DMS53 (cell line): ENCODE measurements at regions not wholly inside any gene's neighbourhood (a gene's known extent, or its start where the extent isn't known, plus 50 kb on each side); places are given as distances from the start of the nearest gene placed in this dataset.
"Not testable (repeated sequence)": the region's sequence is repeated elsewhere in the genome, so short reads cannot be mapped to it uniquely, and the experiment has no call there.

Experiments used
- DNase-seq: peaks from one replicate; lab custom pipeline; 2025; lab: John Stamatoyannopoulos, UW

DNA sequence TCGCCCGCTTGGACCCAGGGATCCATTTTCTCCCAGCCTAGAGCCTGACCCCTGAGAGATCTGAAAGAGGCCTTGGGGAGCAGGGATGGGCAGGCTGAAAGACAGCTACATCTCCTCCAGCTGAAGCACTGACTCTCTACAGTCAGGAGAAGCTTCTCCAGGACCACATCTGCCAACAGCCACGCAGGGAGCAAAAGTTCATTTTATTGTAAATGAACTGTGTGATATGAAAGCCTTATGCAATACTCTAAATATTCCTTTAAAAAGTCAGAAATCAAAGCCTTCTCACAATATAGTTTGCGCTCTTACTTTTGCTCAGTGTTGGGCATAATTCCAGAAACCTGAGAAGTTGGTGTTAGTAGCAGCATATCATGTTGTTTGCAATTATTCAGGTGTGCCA is 428.9 kb upstream of the RAB6C start:
- no peak for DNase-seq

DNA sequence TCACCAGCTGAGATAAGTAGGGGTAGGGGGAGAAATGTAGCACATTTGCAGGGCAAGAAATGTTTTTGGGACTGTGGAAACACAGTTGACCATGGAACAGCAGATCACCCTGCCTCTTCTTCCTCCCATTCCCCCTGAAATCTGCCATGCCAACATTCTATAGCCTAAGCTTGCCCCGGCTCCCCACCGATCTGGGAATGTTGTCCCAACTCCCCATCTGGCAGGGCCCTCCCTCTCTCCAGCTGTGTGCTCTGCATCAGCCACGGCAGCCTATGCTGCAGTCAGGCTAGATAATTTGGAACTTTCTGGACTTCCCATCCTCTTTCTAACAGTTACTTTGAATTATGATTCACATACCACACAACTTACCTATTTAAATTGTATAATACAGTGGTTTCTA is 425.1 kb upstream of the RAB6C start:
- no peak for DNase-seq

DNA sequence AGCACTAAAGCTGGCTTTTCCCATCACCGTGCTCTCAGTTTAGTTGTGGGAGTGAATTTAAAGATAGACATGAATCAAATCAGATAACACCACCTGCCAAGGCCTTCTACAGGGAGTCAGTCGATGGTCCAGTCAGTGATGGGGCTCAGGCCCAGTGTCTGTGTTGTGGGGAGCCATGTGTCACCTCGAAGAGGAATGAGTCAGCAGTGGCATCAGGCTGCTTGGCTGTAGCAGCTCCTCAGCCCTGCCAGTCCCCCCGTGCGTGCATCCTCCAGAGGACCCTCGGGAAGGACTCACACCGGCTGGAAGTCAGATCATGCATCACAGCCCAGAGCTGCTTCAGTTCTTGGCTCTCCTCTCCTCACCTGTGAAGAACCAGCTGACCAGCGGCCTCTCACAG is 420.4 kb upstream of the RAB6C start:
- no peak for DNase-seq

DNA sequence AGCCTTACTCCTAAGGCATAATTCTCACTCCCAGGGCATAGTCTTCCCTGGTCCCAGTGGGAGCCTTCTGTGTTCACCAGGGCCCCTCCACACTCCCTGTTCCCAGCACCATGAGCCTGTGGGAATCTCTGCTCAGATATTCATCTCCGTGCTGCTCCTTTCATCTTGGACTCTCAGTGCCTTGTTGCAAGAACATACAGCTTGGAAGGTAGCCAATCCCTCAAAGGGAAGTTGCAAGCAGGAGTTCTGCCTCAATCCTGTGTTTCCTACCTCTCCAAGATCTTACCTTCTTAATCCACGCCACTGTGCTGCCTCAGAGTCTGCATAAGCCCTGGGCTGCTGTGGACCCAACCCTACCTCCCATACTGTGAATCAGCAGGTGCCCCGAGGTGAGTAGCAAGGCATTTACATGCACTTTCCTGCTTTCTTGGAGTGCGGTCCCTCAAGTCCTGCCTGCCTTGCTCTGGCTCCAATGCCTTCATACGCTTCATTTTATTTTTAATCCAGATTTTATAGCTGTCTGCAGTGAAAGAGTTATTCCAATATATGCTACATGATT is 413.8 kb upstream of the RAB6C start:
- no peak for DNase-seq

DNA sequence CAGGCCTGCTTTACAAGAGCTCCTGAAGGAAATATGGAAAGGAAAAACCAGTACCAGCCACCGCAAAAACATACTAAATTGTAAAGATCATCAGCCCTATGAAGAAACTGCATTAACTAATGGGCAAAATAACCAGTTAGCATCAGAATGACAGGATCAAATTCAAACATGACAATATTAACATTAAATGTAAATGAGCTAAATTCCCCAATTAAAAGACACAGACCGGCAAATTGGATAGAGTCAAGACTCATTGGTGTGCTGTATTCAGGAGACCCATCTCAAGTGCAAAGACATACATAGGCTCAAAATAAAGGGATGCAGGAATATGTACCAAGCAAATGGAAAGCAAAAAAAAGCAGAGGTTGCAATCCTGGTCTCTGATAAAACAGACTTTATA is 408.7 kb upstream of the RAB6C start:
- DNase-seq = not testable (repeated sequence)

DNA sequence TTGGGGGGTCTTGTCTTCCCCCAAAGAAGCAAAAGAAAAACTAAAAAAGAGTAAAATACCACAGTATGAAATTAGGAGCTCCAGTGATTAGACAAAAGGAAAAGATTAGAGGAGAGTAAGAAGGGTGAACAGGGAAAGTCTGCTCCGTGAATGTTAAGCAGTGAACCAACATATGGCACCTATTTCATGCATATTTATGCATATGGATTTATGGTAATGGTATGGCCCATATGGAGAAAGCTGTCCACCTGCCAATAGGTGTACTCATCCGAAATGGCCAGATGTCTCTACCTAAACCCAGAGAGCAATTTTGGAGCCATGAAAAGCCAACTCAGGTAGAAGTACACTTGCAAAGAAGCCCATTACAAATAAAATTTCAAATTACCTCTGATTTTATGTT is 404.0 kb upstream of the RAB6C start:
- no peak for DNase-seq

DNA sequence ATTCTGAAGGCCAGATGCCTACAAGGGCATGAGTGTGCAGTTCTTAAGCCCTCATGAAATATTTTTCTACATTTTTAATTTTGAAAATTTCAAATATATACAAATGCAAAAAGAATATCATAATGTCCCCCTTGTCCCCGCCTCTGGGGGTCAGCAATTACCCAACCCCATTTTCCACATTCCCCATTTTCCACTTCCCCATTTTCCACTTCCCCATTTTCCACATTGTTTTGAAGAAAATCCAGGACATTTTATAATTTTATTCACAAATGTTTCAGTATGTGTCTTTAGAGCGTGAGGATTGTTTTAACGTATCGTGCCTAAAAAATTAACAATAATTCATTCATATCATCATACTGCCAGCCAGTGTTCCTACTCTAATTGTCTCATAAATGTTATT is 403.6 kb upstream of the RAB6C start:
- no peak for DNase-seq

DNA sequence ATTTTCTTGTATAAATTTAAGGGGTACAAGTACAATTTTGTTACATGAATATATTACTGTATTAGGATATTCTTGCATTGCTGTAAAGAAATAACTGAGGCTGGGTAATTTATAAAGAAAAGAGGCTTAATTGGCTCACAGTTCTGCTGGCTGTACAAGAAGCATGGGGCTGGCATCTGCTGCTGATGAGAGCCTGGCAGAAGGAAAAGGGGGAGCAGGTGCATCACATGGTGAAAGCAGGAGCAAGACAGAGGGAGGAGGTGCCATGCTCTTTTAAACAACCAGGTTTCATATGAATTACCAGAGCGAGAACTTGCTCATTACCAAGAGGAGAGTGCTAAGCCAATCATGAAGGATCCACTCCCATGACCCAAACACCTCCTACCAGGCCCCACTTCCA is 399.5 kb upstream of the RAB6C start:
- no peak for DNase-seq

DNA sequence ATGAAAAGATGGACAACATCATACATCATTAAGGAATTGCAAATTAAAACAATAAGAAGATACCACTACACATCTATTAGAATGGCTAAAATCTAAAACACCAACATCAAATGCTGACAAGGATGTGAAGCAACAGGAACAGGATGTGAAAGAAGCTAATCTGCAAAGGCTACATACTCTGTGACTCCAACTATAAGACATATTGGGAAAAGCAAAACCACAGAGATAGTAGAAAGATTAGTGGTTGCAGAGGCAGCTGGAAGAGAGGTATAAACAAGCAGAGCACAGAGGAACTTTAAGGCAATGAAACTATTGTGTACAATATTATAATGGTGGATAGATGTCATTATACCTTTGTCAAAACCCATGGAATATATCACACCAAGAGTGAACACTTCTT is 393.7 kb upstream of the RAB6C start:
- no peak for DNase-seq

DNA sequence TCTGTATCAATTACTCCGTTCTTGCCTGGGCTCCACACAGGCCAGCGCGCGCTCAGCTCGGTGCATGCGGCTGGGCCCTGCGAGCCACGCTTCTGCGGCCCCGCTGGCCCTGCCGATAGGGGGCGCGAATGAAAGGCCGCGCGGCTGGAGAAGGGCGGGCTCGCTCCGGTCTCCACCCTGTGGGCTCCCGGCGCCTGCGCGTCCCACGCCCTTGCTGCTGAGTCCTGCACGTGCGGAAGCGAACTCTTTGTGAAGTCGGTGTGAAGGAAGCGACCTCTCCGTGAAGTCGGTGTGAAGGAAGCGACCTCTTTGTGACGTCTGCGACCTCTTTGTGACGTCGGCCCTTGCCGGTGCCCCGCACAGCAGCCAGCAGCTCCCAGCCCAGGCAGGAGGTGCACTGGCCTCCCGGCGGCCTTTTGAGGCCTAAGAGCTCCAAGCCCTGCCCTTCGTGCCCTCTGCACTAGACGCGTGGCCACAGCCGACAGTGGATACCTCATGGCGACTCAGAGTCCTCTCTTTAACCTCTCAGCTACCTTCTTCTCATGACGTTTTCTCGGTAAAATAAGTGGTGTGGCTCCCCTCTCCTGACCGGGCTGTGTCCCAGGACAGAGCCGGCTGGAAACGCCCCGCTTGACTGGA is 391.9 kb upstream of the RAB6C start:
- DNase-seq = no peak

DNA sequence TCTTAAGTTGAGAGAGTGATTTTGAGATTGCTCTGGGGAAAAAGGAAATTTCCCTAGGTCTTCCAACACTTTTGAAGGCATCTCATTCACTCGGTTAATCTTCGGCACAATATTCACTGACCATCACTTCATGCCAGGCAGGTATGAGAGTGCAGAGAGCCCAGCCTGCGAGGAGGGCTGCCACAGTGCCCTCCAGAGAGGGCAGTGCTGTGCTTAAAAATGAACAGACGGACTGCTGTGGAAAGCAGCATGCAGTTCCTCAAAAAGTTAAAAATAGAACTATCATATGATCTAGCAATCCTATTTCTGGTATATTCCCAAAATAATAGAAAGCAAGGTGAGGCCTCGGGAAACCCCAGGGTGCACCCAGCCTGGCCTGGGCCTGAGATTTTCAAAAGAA is 374.9 kb upstream of the RAB6C start:
- DNase-seq = no peak

DNA sequence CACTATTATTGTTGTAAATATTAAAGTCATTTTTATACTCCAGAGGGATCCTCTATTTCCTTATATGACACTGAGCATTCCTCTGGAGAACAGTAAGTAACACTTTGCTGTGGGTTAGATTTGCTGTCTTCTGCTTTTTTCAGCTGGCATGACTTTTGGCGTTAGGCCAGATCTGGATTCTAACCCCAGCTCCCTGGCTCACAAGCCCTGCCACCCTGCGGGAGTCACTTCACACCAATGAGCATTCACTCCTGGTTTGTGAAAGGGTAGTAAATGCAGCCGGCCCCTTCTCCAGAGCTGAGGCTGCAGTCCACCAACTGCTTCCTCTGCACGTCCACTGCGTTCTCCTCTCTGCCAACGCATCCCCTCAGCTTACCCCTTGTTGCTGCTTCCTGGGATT is 373.8 kb upstream of the RAB6C start:
- no peak for DNase-seq

DNA sequence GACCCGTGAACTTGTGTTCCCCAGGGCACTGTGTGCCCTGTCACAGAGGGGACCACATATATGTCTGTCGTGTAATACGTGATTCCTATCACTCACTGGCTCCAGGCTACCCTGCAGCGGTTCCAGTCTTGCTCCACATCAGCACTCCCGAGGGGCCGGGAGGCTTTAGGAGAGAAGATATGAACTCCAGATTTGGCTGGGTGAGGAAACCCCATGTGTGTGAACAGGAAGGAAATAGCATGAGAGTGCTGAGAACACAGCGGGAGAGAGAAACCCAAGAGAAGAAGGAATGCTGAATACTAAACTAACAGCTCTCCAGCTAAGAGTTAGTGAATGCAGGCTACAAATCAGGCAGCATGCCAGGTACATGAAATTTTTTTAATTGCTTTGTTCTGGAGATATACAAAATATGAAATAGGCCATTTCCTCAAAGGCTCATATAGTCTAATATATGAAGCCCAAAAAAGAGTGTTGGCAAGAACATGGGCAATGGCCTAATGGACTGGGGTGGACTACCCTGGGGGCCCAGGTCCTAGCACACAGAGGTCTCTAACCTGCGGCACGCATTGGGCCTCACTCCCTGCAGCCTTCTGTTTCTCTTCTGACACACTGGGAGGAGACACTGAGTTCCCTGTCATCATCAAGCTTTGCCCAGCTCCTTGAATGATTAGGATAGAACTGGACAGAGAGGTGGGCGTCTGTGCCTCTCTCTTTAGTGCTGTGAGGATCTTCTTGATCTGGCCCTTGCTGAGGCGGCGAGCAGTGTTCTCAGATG is 372.8 kb upstream of the RAB6C start:
- no peak for DNase-seq

DNA sequence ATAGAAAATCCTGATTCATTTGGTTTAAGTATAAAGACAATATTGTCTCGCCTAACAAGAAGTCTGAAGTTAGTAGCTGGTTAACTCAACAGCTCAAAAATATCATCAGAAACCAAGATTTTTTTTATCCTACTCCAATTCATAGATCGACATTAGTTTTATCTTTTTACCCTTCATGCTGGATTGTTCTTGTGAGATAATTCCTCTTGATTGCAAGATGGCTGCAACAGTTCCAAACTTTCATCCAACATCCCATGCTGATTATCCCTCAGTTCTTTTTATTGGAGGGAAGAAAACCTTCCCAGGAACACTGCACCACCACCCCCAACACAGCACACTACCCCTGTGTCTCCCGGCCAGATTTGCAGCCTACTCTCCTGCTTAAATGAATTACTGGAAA is 370.2 kb upstream of the RAB6C start:
- no peak for DNase-seq

DNA sequence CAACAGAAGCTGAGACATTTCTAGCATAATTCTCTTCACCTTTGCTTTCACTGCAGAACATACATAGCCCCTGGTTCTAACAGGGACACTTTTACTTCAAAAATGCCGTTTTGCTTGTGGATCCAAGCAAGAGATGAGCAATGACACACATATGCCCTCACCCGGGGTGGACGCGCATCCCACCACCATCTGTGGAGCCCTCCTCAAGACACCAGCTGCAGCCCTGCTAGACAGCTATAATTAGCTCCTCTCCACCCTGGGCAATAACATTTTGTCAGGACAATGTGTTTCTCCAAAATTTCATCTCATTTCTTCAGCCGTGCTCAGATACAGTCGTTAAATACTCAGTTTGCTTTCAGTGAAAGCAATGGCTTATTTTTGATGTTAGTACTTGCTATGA is 368.7 kb upstream of the RAB6C start:
- no peak for DNase-seq

DNA sequence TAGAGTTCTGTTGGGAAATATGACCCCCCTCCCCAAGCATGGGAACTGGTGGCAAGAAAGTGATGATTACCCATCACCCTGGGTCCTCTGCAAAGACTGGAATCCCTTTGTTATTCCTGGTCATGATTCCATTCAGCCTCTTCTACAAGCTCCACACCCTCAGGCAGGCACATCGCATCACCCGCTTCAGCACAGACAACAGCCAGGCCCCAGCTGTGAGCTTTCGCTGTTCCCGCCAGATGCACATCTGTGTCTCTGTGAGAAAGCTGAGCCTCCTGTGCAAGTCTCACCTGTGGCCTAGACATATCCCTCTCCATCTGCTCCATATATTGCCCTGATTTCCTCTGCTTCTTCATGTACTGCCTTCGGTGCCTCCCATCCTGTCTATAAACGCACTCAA is 368.0 kb upstream of the RAB6C start:
- DNase-seq = peak; percentile 0

DNA sequence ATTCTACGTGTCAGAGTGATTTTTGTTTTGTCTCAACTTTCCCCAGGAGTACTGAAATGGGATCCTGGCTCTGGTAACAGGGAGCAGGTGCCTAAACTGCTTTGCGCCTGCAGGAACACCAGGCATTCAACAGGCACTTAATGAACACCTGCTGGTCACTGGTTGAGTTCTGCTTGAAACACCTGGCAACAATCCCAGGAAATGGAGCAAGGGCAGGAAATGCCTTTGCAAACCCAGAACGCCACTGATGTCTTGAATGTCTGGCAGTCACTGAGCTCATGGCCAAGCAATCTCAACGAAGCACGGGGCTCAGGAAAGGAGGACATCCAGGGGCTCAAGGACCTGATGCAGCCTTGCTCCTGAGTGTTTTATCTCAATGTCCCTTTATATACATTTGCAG is 360.0 kb upstream of the RAB6C start:
- peak; percentile 88 for DNase-seq

DNA sequence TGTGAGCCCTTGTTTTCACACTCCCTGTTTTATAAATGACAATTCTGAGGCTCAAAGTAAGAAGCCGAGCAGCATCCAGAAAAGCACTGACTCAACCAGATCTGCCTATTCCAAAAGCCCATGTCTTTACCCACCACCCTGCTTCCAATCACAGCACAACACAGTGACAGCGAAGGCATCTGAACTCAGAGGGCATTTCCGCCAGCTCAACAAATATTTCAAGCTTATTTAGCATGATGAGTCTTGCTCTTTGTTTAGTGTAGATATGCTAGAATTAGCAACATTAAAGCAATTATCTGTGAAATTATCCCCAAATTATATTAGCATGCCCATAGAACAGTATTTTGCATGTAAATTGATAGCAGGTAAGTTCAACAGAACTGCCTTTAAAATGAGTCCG is 359.1 kb upstream of the RAB6C start:
- no peak for DNase-seq

DNA sequence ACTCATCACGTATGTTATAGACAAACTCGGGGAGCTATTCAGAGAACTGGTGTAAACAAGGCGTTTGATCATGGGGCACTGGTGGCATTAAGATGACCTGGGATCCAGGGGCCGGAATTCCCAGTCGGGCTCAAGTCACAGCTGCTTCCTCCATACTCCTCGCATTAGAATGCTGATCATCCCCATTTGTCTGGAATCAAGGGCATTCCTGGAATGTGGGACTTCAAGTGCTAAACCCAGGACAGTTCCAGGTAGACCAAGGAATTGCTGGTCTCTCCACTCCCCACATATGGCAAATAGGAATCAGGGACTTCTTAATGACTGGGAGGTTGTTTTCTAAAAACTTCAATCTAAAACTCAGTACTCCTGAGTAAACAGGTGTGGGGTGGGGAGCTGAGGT is 355.7 kb upstream of the RAB6C start:
- no peak for DNase-seq

DNA sequence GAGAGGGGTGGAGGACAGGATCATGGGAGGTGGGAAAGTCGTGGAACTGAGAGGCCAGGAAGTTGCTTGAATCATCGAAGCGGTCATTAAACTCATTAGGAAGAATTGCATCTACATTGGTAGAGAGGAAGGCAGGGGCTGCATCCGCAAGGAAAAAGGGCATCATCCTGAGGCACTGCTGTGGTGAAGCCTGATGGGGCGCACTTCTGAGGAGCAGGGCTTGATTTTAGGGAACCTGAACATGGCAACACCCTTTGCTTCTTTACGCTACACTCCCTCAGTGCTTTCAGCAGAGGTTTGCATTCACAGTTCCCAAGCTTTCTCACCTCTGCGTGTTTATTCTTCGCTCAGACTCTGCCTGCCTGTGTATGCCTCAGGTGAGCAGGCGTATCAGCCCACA is 352.0 kb upstream of the RAB6C start:
- no peak for DNase-seq

DNA sequence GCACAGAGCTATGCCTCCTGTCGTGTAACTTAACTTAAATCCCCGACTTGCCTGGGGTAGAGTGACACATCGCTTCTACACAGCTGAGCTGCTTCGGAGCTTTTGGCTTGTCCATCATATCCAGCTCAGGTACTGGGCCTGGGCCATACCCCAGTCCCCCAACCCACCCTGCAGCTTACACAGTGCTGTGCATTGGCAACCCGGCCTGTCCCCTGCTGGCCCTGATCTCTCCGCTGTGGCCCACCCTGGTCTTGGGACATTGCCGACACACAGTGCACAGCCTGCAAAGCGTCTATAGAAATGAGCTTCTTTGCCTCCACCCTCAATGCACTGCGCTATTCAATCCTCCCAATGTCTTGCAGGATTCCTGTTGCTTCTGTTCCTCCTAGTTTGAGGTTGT is 342.8 kb upstream of the RAB6C start:
- no peak for DNase-seq

DNA sequence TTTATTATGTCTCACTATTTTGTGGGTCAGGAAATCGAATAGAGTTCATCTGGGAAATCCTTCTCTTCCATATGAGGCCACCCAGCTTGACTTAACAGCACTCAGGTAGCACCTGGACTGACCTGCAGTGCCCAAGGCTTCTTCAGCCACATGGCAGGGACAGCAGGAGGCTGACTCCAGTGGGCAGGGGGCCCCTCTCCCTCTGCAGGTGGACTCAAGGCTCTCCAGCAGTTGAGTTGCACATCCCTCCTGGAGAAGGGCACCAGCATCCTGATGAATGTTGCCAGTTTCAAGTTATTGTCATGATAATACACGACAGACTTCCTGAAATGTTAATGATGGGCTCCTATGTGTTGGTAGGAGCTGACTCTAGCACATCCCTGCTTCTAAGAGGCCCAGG is 338.1 kb upstream of the RAB6C start:
- DNase-seq = no peak

DNA sequence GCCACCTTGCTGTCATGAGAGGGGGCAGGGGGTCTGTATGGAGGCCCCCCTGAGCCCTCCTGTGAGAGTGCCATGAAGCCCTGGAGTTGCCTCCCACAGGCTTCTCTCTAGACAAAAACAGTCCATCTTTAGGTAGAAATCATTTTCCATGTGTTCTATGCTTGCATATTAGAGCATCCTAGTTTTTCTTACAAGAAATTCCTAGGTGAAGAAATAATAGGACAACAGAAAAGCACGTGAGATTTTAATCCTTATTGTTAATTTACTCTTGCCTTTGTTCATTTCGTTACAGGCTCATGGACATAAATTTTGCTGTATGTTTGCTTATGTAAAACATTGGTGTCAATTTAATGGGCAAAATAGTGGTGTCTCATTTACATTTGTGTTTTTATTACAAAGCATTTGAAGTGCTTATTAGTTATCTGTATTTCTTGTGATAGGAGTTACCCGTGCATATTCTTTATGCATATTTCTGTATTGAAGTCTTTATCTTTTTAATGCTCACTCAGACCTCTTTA is 336.9 kb upstream of the RAB6C start:
- DNase-seq = no peak

DNA sequence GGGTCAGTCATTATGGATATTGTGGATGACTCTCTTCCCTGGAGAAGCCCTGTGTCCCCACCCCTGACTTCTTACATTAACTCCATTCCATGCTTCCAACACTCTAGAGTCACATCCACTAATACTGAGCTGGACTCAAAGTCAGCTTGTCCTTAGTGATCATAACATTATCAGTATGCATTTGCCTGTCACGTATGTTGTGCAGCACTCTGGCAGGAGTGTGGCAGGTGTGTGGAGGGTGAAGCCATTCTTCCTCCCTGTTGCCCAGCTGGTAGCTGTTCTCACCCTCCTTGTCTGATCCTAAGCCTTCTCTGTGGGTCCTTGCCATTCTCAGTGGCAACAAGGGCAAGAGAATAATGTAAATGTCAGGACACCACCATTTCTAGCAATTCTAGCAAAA is 334.1 kb upstream of the RAB6C start:
- DNase-seq = no peak
